ENCODE measurements at regions not wholly inside any gene's neighbourhood (a gene's known extent, or its start where the extent isn't known, plus 50 kb on each side); places are given as distances from the start of the nearest gene placed in this dataset.

DNA sequence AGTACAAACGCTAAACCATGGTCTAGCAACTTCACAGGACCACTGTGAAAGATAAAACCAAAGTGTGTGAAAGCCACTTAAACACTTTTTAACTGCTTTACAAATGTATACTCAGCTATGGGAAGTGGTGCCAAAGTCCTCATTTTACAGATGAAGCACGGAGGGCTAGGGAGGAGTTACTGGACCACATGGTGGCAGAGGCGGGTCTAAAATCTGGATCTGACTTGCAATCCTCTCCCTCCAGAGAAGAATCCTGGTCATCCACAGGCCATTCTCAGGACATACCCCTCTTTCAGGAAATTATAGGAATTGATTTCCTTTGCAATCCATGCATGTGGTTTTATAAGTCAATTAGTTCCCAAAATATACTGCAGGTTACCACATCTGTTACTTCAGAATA is 84.6 kb upstream of the GYPC start:
- Histone ChIP-seq H3K9me3 (no peaks in the 10 kb centered on the region), H3K27me3 (no peaks in the 10 kb centered on the region), H3K36me3 (no peaks in the 10 kb centered on the region), H3K4me1 (no peaks in the 10 kb centered on the region), H3K4me3 (ENCODE audit: low read depth, low read length) (no peak overlapping the region)
- DNase-seq, result no peak
- TF ChIP-seq, protein P1, sequence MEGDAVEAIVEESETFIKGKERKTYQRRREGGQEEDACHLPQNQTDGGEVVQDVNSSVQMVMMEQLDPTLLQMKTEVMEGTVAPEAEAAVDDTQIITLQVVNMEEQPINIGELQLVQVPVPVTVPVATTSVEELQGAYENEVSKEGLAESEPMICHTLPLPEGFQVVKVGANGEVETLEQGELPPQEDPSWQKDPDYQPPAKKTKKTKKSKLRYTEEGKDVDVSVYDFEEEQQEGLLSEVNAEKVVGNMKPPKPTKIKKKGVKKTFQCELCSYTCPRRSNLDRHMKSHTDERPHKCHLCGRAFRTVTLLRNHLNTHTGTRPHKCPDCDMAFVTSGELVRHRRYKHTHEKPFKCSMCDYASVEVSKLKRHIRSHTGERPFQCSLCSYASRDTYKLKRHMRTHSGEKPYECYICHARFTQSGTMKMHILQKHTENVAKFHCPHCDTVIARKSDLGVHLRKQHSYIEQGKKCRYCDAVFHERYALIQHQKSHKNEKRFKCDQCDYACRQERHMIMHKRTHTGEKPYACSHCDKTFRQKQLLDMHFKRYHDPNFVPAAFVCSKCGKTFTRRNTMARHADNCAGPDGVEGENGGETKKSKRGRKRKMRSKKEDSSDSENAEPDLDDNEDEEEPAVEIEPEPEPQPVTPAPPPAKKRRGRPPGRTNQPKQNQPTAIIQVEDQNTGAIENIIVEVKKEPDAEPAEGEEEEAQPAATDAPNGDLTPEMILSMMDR (IDR thresholded peaks at IDR 0.05; ENCODE audit: low read depth, low read length), result no peak

DNA sequence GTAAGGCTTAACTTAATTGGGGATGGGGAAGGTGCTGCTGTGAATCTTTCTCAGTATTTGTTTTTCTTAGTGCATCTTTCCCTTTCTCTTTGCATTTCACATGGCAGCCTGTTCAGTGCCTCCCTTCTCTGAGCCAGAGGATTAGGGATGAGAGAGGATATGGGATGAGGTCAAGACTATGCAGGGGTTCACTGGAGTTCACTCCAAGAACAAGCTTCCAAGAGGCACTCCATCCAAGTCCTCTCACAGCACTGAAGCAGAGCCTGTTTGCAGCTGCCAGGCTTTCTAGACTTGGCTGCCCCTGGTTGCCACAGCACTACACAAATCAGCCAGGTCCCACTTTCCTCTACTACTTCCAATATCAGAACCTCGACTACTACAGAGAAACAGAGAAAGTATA is 80.3 kb upstream of the GYPC start:
- no peak overlapping the region for H3K4me3 ChIP-seq (ENCODE audit: low read depth, low read length)
- TF ChIP-seq, protein P1 (IDR thresholded peaks at IDR 0.05; ENCODE audit: low read depth, low read length), result no peak
- no peaks in the 10 kb centered on the region for H3K27me3 ChIP-seq
- no peaks in the 10 kb centered on the region for H3K4me1 ChIP-seq
- no peaks in the 10 kb centered on the region for H3K9me3 ChIP-seq
- no peak for DNase-seq
- H3K36me3 ChIP-seq, result no peaks in the 10 kb centered on the region

DNA sequence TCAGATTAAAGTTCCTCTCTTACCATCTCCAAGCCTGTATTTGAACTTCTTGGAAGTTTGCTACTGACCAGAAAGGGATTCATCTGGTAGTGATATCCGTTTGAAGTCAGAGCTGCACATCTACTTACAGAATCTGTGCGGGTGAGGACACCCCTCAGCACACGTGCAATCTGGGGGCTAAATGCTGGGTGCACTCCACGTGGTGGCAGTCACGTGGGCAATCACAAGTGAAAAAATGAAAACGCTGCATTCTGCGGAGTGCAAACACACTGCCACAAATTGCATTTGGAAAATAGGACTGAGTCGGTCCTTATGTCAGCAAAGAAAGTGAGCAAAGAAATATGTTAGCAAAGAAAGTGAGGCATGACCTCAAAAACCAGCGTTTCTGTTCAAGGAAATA is 76.1 kb upstream of the GYPC start:
- no peak overlapping the region for H3K4me3 ChIP-seq (ENCODE audit: low read depth, low read length)
- H3K4me1 ChIP-seq, result no peaks in the 10 kb centered on the region
- TF ChIP-seq, protein P1 (IDR thresholded peaks at IDR 0.05; ENCODE audit: low read depth, low read length), result no peak
- no peaks in the 10 kb centered on the region for H3K9me3 ChIP-seq
- no peak for DNase-seq
- no peaks in the 10 kb centered on the region for H3K36me3 ChIP-seq
- no peaks in the 10 kb centered on the region for H3K27me3 ChIP-seq

DNA sequence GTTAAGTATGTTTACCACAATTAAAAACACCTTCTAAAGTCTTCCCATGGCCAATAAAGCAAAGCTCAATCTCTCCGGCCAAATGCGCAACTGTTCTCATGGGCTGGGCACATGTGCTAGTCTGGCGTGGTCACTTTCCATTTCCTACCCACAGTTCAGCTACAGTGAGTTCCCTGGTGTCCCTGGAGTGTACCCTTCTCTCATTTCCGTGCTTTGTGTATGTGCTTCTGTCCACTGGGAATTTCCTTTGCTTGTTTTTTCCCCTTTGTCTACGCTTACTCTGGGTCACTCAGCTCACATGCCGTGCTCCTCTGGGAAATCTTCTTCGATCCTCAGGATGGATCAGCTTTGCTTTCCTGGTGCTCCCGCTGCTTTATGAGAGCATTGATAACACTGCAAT is 69.6 kb upstream of the GYPC start:
- no peaks in the 10 kb centered on the region for H3K4me1 ChIP-seq
- no peaks in the 10 kb centered on the region for H3K9me3 ChIP-seq
- no peak overlapping the region for H3K4me3 ChIP-seq (ENCODE audit: low read depth, low read length)
- no peaks in the 10 kb centered on the region for H3K36me3 ChIP-seq
- no peaks in the 10 kb centered on the region for H3K27me3 ChIP-seq
- no peak for DNase-seq
- TF ChIP-seq, protein P1 (IDR thresholded peaks at IDR 0.05; ENCODE audit: low read depth, low read length), result no peak

DNA sequence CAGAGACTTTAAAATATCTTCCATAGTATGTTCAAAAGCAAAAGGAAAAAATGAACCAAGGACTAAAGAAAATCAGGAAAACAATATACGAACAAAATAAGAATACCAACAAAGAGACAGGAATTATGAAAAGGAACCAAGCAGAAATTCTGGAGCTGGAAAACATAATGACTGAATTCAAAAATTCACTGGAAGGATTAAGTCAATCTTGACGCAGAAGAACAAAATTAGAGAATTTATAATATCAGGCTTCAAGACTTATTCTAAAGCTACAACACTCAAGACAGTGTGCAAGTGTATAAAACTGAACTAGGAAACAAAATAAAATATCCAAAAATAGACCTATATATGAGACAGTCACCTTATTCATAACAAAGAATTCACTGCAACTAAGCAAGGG is 56.9 kb upstream of the GYPC start:
- DNase-seq, result no peak
- H3K36me3 ChIP-seq, result no peaks in the 10 kb centered on the region

DNA sequence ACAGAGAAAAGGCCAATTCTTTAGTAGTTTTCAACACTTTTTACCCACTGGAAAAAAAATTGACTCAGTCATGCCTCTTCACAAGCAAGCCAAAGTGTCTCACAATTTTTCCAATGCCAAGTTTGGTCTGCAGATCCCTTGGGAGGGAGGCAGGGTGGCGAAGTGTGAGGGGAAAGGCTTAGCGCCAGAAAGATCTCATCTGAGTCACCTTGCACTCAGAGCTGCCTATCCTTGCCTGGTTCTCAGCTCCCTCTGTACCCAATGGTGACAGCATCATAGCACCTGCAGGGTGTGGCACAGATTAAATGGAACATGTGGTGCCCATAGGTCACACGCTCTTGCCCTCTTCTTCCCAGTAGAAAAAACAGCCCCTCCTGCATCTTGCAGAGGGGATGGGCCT is 55.2 kb upstream of the GYPC start:
- DNase-seq, result no peak
- TF ChIP-seq, protein P1 (IDR thresholded peaks at IDR 0.05; ENCODE audit: low read depth, low read length), result no peak
- H3K4me3 ChIP-seq (ENCODE audit: low read depth, low read length), result no peak overlapping the region
- no peaks in the 10 kb centered on the region for H3K4me1 ChIP-seq
- H3K27me3 ChIP-seq, result no peaks in the 10 kb centered on the region
- no peaks in the 10 kb centered on the region for H3K9me3 ChIP-seq
- H3K36me3 ChIP-seq, result no peaks in the 10 kb centered on the region

More for the DNA sequence above, 56.9 kb upstream of the GYPC start:
- no peaks in the 10 kb centered on the region for H3K27me3 ChIP-seq
- no peak overlapping the region for H3K4me3 ChIP-seq (ENCODE audit: low read depth, low read length)
- H3K9me3 ChIP-seq, result no peaks in the 10 kb centered on the region
- TF ChIP-seq, protein P1 (IDR thresholded peaks at IDR 0.05; ENCODE audit: low read depth, low read length), result no peak
- H3K4me1 ChIP-seq, result no peaks in the 10 kb centered on the region
